ENCODE measurements at regions not wholly inside any gene's neighbourhood (a gene's known extent, or its start where the extent isn't known, plus 50 kb on each side); places are given as distances from the start of the nearest gene placed in this dataset.

DNA sequence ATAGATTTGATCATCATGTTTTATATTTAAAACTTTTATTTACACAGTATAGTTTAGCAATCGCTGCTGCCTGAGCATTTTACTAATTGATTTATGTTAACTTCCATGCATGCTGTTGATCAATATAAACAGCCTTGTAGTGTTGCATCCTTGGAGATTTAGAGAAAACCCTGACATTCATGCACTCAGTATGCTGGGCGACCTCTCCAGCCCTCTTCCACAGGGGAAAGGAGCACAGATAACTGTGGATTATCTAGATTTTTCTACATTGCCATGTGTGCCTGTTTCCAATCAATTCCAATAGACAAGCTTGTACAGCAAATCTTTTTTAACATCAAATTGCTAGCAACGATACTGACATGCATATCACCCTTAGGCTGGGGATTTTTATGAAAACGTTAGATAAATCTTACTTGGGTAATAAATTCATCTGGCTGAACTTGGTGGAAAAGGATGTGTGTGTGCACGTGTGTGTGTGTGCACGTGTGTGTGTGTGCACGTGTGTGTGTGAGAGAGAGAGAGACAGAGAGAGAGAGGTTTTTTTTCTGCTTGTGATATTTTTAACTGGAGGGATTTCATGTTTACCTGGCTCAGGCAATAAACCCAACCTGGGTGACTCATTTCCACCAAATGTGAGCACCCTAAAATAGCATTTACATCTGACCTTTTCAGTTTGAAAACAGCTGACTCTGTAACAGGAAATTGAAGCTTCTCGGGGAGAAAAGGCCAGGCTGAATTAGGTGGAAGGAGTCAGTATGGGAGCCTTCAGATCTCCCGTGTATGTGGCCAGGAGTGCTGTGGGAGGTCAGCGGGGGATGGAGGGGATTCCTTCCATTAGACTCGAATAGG lies 339.8 kb downstream of the PRDM2 start:
- TF ChIP-seq, protein P1, sequence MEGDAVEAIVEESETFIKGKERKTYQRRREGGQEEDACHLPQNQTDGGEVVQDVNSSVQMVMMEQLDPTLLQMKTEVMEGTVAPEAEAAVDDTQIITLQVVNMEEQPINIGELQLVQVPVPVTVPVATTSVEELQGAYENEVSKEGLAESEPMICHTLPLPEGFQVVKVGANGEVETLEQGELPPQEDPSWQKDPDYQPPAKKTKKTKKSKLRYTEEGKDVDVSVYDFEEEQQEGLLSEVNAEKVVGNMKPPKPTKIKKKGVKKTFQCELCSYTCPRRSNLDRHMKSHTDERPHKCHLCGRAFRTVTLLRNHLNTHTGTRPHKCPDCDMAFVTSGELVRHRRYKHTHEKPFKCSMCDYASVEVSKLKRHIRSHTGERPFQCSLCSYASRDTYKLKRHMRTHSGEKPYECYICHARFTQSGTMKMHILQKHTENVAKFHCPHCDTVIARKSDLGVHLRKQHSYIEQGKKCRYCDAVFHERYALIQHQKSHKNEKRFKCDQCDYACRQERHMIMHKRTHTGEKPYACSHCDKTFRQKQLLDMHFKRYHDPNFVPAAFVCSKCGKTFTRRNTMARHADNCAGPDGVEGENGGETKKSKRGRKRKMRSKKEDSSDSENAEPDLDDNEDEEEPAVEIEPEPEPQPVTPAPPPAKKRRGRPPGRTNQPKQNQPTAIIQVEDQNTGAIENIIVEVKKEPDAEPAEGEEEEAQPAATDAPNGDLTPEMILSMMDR (IDR thresholded peaks at IDR 0.05; ENCODE audit: low read depth, low read length, poor library complexity, severe bottlenecking), result no peak
- TF ChIP-seq EZH2phosphoT487 (IDR thresholded peaks at IDR 0.05; ENCODE audit: borderline replicate concordance, low read length), result no peak

Data from DOHH2 (cell line).